ENCODE measurements at regions not wholly inside any gene's neighbourhood (a gene's known extent, or its start where the extent isn't known, plus 50 kb on each side); places are given as distances from the start of the nearest gene placed in this dataset.

DNA sequence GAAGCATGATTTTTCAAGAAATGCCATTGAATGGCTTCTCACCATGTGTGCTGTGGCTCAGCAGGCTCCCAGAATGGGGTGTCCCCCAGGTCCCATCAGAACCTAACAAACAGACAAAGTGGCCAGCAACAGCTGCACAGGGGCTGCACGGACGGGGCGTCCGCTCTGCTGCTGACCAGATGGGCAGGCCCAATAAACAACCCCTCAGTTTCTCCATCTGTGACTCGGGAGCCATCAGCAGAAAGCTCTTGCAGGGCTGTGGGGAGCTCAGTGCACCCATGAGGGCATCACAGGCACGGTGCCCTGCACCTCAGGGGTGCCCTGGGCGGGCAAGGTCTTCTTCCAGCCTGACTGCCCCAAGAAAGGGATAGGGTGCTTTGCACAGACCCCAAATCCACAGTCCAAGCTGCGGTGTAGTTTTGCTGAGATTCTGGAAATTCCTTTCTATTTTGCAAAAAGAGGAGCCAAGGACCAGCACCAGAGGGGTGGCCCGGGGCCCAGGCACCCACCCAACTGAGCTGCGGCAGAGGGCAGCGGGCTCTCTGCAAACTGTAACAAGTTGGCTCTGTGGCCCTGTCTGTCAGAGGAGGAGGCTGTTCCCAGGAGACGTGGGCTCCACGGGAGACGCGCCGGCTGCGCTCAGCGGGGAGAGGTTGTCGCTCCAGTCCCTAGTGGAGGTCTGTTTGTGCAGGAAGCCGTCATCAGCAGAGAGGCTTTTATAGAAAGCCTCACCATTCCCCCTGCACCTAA, 138.7 kb upstream of the PPP1R26 start:
- DNase-seq (ENCODE audit: extremely low read depth in 1 of 11, low read depth in 9 of 11, low spot score in 4 of 11) = no peak

DNA sequence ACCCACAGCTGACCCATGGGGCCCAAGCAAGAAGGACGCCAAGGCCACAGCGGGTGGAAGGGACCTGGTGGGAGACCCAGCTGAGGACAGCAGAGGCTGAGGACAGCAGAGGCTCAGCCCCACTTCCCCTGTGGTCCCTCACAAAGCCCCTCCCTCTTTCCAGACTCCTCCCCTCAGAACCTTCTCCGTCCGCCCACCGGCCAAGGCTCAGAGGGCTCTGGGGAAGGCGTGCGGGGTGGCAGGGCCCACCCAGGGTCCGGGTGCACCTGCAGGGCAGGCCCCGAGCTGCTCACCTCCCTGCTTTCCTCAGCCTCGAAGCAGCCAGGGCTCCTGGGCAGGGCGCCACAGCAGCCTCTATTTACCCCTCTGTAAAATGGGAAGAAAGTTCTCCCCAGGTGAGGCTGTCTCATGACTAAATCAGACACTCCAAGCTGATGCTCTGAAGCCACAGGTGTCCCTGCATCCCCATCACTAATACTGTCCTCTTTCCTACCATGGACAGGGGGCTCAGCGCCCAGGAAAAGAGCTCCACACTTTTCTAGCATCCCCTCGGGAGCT, 137.9 kb upstream of the PPP1R26 start:
- DNase-seq (ENCODE audit: extremely low read depth in 1 of 11, low read depth in 9 of 11, low spot score in 4 of 11) = no peak

DNA sequence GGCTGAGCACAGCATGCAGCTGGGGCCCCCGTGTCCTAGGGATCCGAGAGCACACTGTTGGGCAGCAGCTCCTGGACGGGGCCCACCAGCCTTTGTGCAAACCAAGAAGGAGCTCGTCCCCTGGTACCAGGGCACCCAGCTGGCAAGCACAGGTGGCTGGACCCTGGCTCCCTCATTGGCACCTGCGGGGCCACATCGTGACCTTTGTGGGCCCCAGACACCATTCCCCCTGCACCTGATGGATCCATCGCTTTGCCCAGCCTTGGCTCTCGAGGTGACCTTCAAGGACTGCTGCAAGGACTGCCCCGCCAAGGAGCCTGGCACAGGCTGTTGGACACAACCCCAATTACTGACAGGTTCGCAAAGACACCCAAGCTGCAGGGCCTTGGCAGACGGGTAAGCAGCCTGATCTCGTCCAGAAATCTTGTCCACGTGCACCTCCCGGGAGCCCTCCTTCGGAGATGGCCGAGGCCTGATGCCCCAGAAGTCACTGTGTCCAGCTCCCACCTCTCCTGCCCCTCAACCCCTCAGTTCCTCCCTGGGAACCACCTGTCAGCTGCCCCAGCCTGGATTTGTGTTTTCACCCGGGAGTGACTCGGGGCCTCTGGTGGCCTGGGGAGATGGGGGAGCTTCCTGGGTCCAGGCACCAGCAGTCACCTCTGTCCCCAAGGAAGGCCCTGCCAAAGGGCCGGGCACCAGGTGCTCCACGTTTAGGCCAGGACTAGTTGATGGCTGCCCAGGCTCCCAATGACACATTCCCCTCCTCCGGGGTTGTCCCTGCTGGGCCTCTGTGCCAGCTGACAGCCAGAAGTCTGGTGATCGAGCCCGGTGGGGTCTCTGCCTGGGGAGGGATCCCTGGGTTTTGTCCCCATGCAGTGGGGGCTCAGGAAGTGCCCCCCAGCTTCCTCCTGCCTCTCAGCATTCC, 137.1 kb upstream of the PPP1R26 start:
- no peak for DNase-seq (ENCODE audit: extremely low read depth in 1 of 11, low read depth in 9 of 11, low spot score in 4 of 11)

DNA sequence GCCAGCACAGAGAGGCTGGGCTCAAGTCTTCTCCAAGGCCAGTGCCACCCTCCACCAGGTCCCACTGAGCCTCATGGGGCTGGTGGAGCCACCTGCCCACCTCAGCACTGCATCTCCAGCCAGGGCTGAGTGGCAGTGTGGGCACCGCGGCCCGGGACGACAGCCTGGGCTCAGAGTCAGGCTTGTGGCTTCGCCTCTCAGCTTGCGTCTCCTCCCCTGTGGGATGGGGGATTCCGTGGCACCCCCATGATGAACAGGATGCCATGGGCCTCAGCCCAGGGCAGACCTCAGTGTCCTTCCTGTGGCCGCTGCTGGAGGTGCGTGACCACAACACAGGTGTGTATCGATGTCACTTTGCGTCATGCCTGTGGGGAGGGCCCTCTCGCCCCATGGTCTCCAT, 136.4 kb upstream of the PPP1R26 start:
- DNase-seq (ENCODE audit: extremely low read depth in 1 of 11, low read depth in 9 of 11, low spot score in 4 of 11) = no peak

DNA sequence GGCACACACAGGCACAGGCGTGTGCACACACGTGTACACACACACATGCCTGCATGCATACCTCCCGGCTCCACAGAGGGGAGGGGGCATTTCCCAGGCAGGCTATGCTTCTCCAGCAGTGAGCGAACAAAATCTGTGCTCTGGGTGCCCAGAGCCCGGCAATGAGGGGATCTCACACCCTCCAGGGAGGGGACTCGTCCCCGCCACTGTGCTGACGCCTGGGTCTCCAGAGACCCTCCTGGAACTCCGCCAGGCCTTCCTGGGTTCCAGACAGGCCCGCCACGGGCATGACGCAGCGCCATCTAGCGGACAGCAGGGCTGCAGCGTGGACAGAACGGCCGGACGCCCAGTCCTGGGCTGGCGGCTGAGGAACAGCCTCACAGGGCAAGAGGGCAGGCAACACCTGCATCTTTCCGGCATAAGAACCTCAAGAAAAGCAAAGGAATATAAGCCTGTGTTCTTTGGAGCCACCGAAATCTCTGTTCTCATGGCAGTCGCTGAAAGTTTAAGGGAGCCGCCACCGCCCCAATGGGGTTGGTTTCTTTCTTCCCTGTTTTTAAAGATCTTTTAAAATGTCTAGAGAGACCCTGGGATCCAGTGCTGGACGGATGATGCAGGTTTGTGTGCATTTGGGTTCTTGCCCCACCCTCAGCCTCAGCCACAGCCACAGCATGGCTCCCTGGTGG, 135.6 kb upstream of the PPP1R26 start:
- peak in 4 of 11 donors; percentile 11 to 53 (median 44) for DNase-seq (ENCODE audit: extremely low read depth in 1 of 11, low read depth in 9 of 11, low spot score in 4 of 11)

DNA sequence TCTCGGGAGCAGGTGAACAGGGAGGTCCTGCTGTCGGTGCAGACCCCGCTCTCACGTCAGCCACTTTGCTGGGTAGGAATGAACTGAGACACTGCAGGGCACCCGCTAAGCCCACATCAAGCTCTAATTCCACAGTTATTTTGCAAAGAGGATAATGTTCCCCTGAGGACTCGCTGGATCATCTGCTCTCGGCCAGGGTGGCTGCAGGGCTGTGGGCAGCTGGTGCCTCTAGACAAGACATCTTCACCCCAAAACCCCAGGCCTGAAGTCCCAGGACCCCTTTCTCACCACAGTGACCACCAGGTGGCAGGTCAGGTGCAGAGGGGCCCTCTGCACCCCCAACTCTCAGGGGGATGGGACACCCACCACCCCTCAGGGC, 135.1 kb upstream of the PPP1R26 start:
- no peak for DNase-seq (ENCODE audit: extremely low read depth in 1 of 11, low read depth in 9 of 11, low spot score in 4 of 11)

DNA sequence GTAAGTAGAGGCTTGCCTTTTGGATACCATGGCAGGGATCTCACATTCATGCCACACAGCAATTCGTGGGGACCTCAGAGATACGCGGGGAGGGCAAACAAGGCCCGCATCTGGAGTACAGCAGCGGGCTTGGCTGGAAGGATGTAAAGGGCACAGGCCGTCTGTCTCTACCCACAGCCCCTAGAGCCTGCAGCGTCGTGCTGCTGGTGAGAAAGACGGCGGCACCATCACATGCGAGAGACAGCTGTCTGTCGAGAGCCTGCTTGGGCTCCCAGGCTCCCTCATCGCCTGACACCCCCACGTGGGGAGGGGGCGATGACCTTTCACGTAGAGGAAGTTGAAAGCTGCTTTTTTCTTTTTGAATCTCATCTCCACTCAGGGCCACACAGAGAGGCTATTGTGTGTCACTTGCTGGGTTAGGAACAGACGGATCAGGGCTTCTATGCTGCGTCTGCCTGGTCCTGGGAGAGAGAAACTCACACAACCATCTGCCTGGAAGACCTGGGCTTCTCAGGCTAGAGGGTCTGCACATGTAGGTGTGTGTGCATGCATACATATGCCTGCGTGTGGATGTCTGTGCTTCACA, 134.6 kb upstream of the PPP1R26 start:
- no peak for DNase-seq (ENCODE audit: extremely low read depth in 1 of 11, low read depth in 9 of 11, low spot score in 4 of 11)

DNA sequence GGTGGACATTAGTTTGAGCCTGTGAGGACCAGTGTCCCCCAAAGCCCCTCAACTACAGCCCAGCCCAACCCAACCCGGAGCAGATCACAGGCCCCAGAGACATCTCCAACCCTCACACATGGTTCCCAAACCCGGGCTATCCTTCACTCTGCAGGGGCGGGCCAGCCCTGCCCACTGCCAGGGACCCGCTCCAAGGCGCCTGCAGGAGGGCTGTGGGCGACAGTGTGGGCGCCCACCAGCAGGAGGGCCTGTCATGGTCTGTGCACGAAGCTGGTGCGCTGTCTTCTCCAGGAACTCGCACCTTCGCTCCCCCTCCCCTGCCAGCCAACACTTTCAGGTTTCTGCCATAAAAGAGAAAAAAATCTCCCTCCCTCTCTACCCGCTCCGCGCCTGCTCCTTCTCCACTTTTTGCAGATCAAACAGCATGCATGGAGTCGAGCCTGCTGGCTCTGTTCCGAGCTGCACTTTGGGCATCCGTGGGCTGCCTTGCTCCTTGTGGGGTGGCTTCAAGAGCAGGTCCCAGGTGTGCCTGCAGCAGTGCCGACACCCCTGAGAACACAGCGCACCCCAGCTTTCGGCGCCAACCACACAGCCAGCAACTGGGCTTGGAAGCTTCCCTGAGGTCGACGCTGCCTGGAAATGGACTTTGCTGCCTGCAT, 133.7 kb upstream of the PPP1R26 start:
- no peak for DNase-seq (ENCODE audit: extremely low read depth in 1 of 11, low read depth in 9 of 11, low spot score in 4 of 11)

DNA sequence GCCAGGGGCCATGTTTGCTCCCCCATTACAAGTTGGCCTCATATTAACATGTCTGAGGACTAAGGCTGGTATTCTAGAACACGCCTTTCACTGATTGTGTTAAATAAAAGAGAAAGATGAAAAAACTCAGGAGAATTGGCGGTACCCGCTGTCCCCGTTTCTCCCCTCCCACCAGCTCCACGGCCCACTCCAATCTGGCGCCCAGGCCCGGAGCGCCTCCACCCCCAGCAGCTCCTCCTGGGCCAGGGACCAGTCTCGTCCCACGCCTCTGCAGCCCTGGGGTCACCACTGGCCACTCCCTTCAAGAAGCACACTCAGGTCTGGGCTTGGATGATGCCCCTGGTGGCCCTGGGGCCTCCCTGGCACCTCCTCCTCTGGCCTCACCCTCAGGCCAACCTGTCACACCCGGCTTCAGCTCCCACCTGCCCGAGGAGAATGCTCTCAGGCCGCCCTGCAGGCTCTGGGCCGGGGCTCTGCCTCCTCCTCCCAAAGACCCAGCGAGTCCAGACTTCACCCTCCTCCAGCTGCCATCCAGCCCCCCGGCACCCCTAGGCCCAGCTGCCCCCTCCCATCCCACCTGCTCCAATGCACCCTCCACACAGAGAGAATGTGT, 133.0 kb upstream of the PPP1R26 start:
- DNase-seq (ENCODE audit: extremely low read depth in 1 of 11, low read depth in 9 of 11, low spot score in 4 of 11) = no peak

DNA sequence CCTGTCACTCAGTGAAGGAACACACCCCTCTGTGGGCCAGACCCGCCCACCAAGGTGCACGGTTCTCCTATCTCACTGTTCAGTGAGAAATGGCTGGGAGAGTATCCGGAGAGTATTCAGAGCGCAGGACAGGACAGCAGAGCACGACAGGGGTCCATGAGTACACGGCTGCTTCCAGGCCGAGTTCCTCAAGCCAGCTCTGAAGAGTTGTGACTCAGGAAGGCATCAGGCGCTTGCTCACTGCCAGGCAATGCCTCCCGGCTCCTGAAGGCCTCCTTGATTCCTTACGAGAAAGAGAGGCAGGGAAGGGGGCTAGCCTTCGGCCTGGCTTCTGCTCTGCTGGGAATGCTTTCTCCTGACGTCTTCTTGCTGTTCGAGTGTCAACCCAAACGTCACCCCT, 132.1 kb upstream of the PPP1R26 start:
- no peak for DNase-seq (ENCODE audit: extremely low read depth in 1 of 11, low read depth in 9 of 11, low spot score in 4 of 11)

DNA sequence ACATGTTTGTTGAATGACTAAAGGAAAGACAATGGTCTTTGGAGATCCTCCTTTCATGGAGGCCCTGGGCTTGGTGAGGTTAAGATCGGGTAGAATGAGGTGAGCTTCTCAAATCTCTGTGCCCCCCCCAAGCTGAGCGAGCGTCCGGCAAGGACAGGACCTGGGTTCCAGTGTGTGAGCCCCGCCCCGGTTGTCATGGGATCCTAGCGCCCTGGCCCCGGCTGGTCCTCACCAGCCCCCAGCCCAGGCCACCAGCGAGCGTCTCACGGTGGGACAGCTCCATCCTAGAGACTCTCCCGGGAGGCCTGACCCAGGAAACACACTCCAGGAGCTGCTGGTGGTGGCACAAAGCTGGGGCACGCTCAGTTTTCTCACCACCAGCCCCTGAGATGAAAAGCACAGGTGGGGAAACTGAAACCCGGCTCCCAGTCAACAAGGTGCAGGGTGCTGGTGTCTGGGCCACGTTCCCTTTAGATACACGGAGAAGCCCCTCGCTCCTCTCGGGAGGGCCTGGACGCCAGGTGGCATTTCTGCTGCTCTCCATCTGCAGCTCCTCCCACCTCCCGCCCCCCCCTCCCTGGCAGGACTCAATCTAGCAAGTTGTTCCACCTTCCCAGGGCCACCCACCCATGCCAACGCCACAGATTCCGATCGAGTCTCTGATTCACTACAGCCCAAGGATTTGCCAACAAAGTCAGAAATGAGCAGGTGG, 131.3 kb upstream of the PPP1R26 start:
- DNase-seq (ENCODE audit: extremely low read depth in 1 of 11, low read depth in 9 of 11, low spot score in 4 of 11) = no peak

DNA sequence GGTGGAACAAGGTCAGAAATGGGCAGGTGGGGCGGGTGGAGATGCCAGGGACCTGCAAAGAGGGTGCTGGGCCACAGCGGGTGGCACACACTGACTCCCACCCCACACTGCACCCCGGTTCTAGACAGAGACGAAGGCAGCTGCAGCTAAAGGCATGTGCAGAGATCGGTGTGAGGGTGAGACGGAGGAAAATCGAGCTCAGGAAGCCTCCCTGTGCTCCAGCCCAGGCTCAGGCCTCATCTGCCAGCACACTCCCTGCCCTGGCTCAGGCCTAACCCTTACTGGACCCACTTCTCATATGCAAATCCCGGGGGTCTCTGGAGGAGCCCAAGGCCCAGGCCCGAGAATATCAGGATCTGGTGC, 130.8 kb upstream of the PPP1R26 start:
- DNase-seq (ENCODE audit: extremely low read depth in 1 of 11, low read depth in 9 of 11, low spot score in 4 of 11) = no peak

DNA sequence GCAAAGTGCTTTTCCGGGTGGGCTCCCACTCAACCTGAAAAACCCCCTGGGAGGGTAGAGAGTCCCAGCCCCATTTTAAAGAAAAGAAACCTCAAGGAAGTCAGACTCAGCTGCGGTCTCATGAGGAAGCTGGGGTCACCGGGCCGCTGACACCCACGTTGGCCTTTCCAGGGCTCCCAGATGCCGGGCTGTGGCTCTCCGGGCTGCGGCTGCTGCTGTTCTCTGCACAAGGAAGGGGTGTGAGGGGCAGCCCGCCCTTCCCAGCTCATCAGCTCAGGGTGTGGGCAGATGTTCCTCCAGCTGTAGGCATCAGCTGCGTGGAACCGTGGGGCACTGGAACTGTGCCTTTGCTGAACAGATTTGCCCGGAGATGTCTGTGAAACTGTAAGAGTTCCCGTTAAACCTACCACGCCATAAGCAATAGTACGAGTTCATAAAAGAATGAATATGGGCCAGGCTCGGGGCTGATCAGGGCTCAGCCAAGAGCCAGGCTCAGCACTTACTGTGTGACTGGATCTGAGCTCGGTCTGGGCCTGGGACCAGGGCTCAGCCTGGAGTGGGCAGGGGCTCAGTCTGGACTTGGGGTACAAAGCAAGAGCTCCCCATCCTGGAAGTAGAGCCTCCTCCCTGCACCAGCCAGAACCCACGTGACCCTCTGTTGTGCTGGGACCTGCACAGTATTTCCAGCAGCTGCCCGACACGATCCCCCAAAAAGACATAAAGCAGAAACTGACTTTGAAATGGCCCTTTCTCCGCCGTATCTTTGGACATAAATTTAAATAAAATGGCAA, 130.2 kb upstream of the PPP1R26 start:
- DNase-seq (ENCODE audit: extremely low read depth in 1 of 11, low read depth in 9 of 11, low spot score in 4 of 11) = no peak

DNA sequence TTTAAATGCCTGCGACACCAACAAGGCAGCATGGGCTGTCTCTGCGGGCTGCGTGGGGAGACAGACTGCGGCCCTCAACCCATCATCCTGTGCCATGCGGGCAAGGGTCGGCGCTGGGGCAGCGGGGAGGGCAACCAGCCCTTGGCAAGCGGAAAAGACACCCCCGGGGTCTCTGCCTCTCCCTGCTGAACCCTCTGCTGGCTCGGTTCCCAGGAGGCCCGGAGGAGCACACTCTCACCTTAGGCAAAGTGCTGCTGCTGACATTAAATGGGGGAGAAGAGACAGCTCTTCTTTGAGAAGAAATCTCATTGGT, 129.6 kb upstream of the PPP1R26 start:
- DNase-seq (ENCODE audit: extremely low read depth in 1 of 11, low read depth in 9 of 11, low spot score in 4 of 11) = no peak

DNA sequence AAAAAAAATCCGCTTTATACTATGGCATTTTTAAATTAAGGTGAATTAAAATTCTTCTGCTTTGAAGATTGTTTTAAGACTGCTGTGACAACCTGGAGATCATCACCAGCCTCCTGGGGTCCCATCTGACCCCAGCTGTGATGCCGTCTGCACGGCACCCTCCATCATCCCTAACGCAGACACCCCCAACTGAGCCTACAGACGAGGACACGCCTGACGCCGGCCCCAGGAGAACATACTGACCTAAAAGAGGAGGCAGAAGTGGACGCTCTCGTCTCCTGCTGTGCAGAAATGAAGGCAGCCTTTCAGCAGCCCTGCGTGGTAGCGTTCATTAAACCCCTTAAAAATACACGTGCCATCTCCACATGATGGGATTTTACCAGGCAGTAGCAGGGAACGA, 125.6 kb upstream of the PPP1R26 start:
- no peak for DNase-seq (ENCODE audit: extremely low read depth in 1 of 11, low read depth in 9 of 11, low spot score in 4 of 11)

DNA sequence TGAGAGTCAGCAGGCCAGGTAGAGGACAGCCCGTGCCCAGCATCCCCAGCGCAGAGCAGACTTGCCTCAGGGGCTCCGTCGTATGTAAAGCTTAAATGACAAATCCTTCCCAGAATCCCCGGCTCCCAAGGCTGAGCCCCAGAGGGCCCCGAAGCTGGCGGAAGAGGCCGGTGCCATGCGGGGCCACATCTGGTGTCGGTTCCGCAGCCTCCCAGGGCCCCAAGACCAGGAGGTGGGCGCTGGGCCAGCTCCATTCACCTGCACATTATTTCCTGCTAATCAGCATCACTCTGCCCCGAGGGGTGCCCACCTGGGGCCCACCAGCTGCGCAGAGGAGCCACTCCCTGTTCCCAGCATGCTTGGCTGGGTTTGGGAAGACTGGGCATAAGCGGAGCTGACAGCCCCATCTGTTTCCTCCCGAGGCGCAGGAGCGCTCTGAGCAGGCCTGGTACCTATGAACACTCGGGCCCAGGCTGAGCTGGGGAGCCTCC, 124.0 kb upstream of the PPP1R26 start:
- DNase-seq (ENCODE audit: extremely low read depth in 1 of 11, low read depth in 9 of 11, low spot score in 4 of 11) = peak in 3 of 11 donors; percentile 24 to 42 (median 32)

DNA sequence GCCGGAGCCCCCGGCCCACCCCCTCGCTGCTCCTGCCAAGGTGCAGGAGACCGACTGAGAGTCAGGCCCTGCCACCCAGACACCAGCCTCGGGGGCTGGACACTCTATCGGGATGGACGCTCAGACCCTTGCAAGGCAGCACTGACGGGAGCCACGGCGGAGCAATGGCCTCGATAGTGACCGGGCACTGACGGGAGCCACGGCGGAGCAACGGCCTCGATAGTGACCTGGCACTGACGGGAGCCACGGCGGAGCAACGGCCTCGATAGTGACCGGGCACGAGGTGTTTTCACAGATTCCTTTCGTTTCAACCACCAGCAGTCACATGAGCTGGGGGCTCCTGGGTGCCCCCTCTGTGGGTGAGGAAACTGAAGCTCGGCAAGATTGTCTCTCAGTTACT, 123.6 kb upstream of the PPP1R26 start:
- no peak for DNase-seq (ENCODE audit: extremely low read depth in 1 of 11, low read depth in 9 of 11, low spot score in 4 of 11)
